HEK293 (cell line): ENCODE measurements at regions not wholly inside any gene's neighbourhood (a gene's known extent, or its start where the extent isn't known, plus 50 kb on each side); places are given as distances from the start of the nearest gene placed in this dataset.

Experiments used
- IKZF3 ChIP-seq: fragments of 450-650 bp; IDR thresholded peaks from 2 replicates; pipeline ENCODE4 v1.5.0; 2018; ENCODE audit warnings: missing biosample characterization, mild to moderate bottlenecking, missing genetic modification characterization, moderate library complexity
- ZBTB48 ChIP-seq: fragments of 450-650 bp; formaldehyde crosslinking; IDR thresholded peaks from 2 replicates; pipeline ENCODE4 v1.5.1; 2016; ENCODE audit warnings: missing biosample characterization, missing genetic modification characterization
- ZFP41 ChIP-seq: fragments of 450-650 bp; formaldehyde crosslinking; IDR thresholded peaks from 2 replicates; pipeline ENCODE4 v1.5.1; 2016; ENCODE audit warnings: missing biosample characterization, missing genetic modification characterization, borderline replicate concordance
- ZFP69B ChIP-seq: fragments of 450-650 bp; formaldehyde crosslinking; IDR thresholded peaks from 2 replicates; pipeline ENCODE4 v1.5.1; 2016; ENCODE audit warnings: missing biosample characterization, missing genetic modification characterization
- ZNF10 ChIP-seq: fragments of 450-650 bp; formaldehyde crosslinking; IDR thresholded peaks from 2 replicates; pipeline ENCODE4 v1.5.1; 2017; ENCODE audit warnings: missing biosample characterization, missing genetic modification characterization
- ZNF211 ChIP-seq: fragments of 450-650 bp; formaldehyde crosslinking; IDR thresholded peaks from 2 replicates; pipeline ENCODE4 v1.5.1; 2016; ENCODE audit warnings: low read depth, missing biosample characterization, missing genetic modification characterization
- ZNF677 ChIP-seq: fragments of 450-650 bp; IDR thresholded peaks from 2 replicates; pipeline ENCODE4 v1.5.0; 2018; ENCODE audit warnings: missing biosample characterization, mild to moderate bottlenecking, missing genetic modification characterization, moderate library complexity
- TF ChIP-seq, protein P1 (sequence below): fragments of 450-650 bp; formaldehyde crosslinking; IDR thresholded peaks from 2 replicates; pipeline ENCODE4 v1.5.1; 2016; ENCODE audit warnings: missing biosample characterization, missing genetic modification characterization
- TF ChIP-seq, protein P2 (sequence below): fragments of 450-650 bp; formaldehyde crosslinking; IDR thresholded peaks from 2 replicates; pipeline ENCODE4 v1.5.1; 2016; ENCODE audit warnings: missing biosample characterization, missing genetic modification characterization
- TF ChIP-seq, protein P3 (sequence below): fragments of 450-650 bp; formaldehyde crosslinking; IDR thresholded peaks from 2 replicates; pipeline ENCODE4 v1.5.1; 2016; ENCODE audit warnings: missing biosample characterization, missing genetic modification characterization
- TF ChIP-seq, protein P4 (sequence below): fragments of 450-650 bp; formaldehyde crosslinking; IDR thresholded peaks from 2 replicates; pipeline ENCODE4 v1.5.1; 2016; ENCODE audit warnings: missing biosample characterization, missing genetic modification characterization

DNA sequence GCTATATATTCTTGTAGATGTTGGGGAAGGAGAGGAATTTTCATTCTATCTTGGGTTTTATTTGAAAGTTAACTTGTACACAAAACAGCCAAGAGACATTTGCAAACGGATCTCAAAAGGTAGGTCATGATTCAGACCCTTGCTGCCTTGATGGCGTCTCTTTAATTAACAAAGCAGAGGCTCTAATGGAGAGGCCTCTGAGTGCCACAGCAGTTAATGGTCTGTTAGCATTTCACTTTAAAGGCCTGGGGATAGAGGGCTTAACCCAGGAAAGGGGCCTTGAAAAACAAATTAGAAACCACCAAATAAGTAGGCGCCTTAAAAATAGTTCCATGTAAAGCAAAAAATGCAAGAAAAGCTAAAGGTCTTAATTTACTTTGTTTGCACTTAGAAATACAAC lies 836.9 kb upstream of the CELF4 start:
- TF ChIP-seq ZNF10, result no peak
- TF ChIP-seq ZNF677 (tag by site-specific recombination), result no peak
- TF ChIP-seq ZBTB48 (tag by site-specific recombination), result no peak
- TF ChIP-seq, protein P1, sequence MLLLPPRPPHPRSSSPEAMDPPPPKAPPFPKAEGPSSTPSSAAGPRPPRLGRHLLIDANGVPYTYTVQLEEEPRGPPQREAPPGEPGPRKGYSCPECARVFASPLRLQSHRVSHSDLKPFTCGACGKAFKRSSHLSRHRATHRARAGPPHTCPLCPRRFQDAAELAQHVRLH (tag by site-specific recombination), result no peak
- no peak for TF ChIP-seq ZFP69B (tag by site-specific recombination)
- TF ChIP-seq, protein P2, sequence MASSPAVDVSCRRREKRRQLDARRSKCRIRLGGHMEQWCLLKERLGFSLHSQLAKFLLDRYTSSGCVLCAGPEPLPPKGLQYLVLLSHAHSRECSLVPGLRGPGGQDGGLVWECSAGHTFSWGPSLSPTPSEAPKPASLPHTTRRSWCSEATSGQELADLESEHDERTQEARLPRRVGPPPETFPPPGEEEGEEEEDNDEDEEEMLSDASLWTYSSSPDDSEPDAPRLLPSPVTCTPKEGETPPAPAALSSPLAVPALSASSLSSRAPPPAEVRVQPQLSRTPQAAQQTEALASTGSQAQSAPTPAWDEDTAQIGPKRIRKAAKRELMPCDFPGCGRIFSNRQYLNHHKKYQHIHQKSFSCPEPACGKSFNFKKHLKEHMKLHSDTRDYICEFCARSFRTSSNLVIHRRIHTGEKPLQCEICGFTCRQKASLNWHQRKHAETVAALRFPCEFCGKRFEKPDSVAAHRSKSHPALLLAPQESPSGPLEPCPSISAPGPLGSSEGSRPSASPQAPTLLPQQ, result no peak
- TF ChIP-seq, protein P3, sequence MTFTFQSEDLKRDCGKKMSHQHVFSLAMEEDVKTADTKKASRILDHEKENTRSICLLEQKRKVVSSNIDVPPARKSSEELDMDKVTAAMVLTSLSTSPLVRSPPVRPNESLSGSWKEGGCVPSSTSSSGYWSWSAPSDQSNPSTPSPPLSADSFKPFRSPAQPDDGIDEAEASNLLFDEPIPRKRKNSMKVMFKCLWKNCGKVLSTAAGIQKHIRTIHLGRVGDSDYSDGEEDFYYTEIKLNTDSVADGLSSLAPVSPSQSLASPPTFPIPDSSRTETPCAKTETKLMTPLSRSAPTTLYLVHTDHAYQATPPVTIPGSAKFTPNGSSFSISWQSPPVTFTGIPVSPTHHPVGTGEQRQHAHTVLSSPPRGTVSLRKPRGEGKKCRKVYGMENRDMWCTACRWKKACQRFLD (tag by site-specific recombination), result no peak
- no peak for TF ChIP-seq ZFP41 (tag by site-specific recombination)
- TF ChIP-seq, protein P4, sequence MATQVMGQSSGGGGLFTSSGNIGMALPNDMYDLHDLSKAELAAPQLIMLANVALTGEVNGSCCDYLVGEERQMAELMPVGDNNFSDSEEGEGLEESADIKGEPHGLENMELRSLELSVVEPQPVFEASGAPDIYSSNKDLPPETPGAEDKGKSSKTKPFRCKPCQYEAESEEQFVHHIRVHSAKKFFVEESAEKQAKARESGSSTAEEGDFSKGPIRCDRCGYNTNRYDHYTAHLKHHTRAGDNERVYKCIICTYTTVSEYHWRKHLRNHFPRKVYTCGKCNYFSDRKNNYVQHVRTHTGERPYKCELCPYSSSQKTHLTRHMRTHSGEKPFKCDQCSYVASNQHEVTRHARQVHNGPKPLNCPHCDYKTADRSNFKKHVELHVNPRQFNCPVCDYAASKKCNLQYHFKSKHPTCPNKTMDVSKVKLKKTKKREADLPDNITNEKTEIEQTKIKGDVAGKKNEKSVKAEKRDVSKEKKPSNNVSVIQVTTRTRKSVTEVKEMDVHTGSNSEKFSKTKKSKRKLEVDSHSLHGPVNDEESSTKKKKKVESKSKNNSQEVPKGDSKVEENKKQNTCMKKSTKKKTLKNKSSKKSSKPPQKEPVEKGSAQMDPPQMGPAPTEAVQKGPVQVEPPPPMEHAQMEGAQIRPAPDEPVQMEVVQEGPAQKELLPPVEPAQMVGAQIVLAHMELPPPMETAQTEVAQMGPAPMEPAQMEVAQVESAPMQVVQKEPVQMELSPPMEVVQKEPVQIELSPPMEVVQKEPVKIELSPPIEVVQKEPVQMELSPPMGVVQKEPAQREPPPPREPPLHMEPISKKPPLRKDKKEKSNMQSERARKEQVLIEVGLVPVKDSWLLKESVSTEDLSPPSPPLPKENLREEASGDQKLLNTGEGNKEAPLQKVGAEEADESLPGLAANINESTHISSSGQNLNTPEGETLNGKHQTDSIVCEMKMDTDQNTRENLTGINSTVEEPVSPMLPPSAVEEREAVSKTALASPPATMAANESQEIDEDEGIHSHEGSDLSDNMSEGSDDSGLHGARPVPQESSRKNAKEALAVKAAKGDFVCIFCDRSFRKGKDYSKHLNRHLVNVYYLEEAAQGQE, result no peak
- TF ChIP-seq ZNF211 (tag by site-specific recombination), result no peak
- TF ChIP-seq IKZF3, result no peak
